LHCN-M2 (cell line): ENCODE measurements at regions not wholly inside any gene's neighbourhood (a gene's known extent, or its start where the extent isn't known, plus 50 kb on each side); places are given as distances from the start of the nearest gene placed in this dataset.
"Not testable (repeated sequence)": the region's sequence is repeated elsewhere in the genome, so short reads cannot be mapped to it uniquely, and the experiment has no call there.

Experiments
- DNase-seq: peaks from one replicate; pipeline ENCODE4 v3.0.0-alpha.2; 2012; ENCODE audit warnings: low read depth

- DNase-seq, result no peak
Observed at GRCh38 chr11:47928426-47928825, 51.9 kb upstream of the PTPRJ start.

GRCh38 chr11:47924184-47924691 lies 56.1 kb upstream of the PTPRJ start:
- peak; percentile 72 for DNase-seq

- no peak for DNase-seq
Observed at GRCh38 chr11:47923667-47924066, 56.7 kb upstream of the PTPRJ start.

GRCh38 chr11:47921080-47921555 lies 59.2 kb upstream of the PTPRJ start:
- DNase-seq, result not testable (repeated sequence)

- peak; percentile 69 for DNase-seq
Observed at GRCh38 chr11:47918882-47919495, 61.4 kb upstream of the PTPRJ start.

GRCh38 chr11:47918370-47918690 lies 62.0 kb upstream of the PTPRJ start:
- no peak for DNase-seq

- peak; percentile 98 for DNase-seq
Observed at GRCh38 chr11:47917599-47918369, 62.6 kb upstream of the PTPRJ start.

- no peak for DNase-seq
Observed at GRCh38 chr11:47916361-47916841, 64.0 kb upstream of the PTPRJ start.

- no peak for DNase-seq
Observed at GRCh38 chr11:47915783-47916182, 64.6 kb upstream of the PTPRJ start.

GRCh38 chr11:47915374-47915773 lies 65.0 kb upstream of the PTPRJ start:
- DNase-seq, result no peak

GRCh38 chr11:47914743-47915142 lies 65.6 kb upstream of the PTPRJ start:
- no peak for DNase-seq

GRCh38 chr11:47913529-47914244 lies 65.5 kb upstream of the NUP160 start:
- DNase-seq, result no peak

- DNase-seq, result no peak
Observed at GRCh38 chr11:47912843-47913437, 64.8 kb upstream of the NUP160 start.

- DNase-seq, result no peak
Observed at GRCh38 chr11:47911149-47911548, 63.0 kb upstream of the NUP160 start.

GRCh38 chr11:47908198-47908597 lies 60.0 kb upstream of the NUP160 start:
- no peak for DNase-seq

GRCh38 chr11:47907499-47907898 lies 59.3 kb upstream of the NUP160 start:
- DNase-seq, result peak; percentile 65

GRCh38 chr11:47906066-47906465 lies 57.9 kb upstream of the NUP160 start:
- peak; percentile 15 for DNase-seq

GRCh38 chr11:47905358-47906059 lies 57.4 kb upstream of the NUP160 start:
- DNase-seq, result peak; percentile 5

- no peak for DNase-seq
Observed at GRCh38 chr11:47904808-47905207, 56.7 kb upstream of the NUP160 start.

GRCh38 chr11:47904048-47904447 lies 55.9 kb upstream of the NUP160 start:
- DNase-seq, result no peak

- no peak for DNase-seq
Observed at GRCh38 chr11:47899801-47900200, 51.7 kb upstream of the NUP160 start.
